ENCODE measurements at regions not wholly inside any gene's neighbourhood (a gene's known extent, or its start where the extent isn't known, plus 50 kb on each side); places are given as distances from the start of the nearest gene placed in this dataset.
"Not testable (repeated sequence)": the region's sequence is repeated elsewhere in the genome, so short reads cannot be mapped to it uniquely, and the experiment has no call there.

DNA sequence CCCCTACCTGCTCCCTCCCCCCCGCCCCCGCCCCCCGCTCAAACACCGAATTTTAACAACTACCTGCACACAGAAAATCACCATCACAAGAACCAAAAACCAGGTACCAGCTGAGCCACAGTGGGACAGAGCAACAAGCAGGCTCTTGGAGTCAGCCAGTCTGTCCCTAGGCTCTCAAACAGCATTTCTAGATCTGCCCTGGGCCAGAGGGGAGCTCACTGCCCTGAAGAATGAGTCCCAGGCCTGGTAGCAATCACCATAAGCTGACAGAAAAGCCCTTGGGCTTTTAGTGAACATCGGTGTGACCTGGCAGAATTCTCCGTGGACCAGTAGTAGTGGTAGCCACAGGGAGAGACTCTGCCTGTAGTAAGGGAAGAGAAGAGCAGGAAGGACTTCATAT, 58.3 kb downstream of the C11orf87 start:
- DNase-seq, result no peak

DNA sequence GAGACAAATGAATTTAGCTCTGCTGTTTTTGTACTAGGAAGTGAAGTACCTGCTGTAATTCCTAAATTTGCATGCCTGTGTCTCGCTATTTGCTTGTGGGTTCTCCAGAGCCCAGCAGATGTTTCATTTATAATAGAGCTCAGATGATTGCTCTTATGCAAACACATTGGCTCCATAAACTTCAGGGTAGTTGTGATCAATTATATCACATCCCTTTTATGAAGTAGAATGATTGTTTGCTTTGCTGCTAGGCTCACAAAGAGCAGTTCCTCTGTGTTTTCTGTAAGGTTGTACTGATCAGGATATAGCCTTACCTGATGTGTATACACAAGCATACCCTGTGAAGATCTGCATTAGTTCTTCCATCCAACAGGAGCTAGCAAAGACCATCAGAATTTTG, 64.1 kb downstream of the C11orf87 start:
- DNase-seq, result peak; percentile 86

DNA sequence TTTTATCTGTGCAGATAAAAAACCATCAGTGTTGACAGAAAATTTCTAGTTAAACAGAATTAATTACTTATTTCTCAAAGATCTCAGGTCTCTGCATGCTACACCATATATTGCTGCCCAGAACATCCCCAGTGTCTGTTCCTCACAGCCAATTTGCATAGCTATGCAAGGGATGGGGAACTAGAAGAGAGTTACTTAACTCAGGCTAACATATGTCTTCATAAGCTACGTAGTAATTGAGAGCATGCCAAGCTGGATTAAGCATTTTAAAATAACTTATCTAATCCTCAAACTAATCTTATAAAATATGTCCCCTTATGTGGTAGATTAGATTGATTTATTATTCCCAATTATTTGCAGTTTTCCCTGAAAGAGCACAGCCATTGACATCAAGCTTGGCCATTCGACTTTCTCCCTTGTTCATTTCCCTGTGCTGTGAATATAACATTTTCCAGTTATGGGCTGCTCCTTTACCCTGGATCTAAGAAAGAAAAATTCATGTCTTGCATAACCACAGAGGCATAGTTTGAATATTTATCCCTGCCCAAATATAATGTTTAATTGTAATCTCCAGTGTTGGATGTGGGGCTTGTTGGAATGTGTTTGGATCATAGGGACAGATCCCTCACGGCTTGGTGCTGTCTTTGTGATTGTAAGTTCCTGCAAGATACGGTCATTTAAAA, 69.1 kb downstream of the C11orf87 start:
- no peak for DNase-seq

DNA sequence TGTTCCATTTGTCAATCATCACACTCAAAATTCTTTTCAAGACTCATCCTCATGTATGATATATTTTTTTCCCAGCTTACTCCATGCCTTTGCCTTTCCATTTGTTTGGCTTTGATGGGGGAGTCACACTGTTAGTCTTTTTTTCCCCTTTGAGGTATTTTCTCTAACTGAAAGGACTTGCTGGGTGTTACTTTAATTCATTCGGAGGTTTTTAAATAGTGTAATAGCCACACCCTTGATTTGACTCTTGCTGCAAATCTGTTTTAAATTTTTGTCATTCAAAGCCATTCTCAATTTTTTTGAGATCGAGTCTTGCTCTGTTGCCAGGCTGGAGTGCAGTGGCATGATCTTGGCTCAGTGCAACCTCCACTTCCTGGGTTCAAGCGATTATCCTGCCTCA, 84.1 kb downstream of the C11orf87 start:
- DNase-seq, result no peak

DNA sequence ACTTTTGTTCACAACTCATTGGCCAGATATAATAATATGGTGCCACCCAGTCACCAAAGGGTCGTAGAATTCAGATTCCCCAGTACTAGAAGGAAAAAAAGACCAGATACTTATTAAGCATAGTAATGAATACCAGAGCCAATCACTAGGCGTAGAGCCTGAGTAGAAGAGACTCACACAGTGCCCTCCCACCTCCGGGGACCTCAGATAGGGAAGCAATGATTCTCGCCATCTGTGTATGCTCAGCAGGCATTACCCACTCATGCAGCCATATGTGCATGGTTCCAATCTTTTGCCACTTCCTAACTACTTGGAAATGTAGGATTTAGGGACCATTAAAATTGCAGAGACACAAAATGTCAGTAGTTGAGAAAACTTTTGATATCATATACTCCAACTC, 85.3 kb downstream of the C11orf87 start:
- DNase-seq, result no peak

DNA sequence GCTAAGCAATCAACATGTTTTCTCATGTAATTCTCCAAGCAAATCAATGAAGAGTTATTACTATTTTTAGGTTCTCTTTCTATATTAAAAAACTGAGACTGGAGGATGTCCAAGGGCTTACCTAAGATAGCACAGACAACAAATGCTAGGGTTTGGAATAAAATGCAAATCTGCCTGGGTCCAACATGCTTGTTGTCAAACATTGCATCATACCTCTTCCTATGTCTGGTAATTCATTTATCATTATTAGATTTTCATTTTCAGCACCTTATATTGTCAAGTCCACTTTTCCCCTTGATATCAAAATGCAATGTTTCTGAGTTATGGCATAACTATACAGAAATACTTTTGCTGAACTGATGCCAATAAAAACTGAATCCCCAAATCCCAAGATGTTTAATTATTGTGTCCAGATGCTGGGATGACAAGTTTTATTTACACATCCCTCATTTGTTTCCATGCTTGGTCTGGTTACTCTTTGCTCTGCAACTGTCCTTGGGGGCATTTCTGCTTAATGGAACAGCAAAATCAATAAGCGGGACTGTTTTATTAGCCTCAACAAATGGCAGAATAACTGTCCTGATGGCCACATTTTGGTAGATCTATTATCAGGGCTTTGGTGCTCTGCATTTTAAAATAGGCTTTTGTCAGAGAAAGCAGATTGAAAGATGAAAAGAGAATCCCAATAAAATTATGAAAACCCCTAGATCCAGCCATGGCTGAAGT, 86.0 kb downstream of the C11orf87 start:
- no peak for DNase-seq

DNA sequence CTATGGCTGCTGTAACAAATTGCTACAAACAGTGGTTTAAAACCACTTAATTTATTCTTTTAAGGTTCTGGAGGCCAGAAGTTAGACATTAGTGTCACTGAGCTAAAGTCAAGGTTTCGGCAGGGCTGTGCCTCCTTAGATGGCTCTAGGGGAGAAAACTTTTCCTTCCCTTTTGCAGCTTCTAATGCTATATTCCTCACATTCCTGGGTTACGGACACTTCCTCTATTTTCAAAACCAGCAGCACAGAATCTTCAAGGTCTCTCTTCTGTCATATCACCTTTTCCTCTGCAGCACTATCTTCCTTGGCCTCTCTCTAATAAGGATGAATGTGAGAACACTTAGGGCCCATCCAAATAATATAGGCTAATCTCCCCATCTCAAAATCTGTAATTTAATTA, 87.0 kb downstream of the C11orf87 start:
- DNase-seq, result no peak

DNA sequence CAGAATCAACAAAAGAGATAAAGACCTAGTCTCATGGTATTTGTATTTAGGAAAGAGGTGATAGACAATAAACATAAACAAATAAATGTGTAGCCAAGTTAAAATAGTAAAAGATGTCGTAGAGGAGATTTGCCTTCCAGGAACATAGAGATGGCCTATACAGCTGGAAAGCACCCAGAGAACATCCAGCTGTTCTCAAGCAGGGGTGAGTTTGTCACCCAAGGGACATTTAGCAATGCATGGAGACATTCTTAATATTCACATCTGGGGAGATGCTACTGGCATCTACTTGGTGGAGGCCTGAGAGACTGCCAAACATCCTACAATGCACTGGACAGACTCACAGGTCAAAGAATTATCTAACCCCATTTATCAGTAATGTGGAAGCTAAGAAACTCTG, 88.3 kb downstream of the C11orf87 start:
- DNase-seq, result no peak

DNA sequence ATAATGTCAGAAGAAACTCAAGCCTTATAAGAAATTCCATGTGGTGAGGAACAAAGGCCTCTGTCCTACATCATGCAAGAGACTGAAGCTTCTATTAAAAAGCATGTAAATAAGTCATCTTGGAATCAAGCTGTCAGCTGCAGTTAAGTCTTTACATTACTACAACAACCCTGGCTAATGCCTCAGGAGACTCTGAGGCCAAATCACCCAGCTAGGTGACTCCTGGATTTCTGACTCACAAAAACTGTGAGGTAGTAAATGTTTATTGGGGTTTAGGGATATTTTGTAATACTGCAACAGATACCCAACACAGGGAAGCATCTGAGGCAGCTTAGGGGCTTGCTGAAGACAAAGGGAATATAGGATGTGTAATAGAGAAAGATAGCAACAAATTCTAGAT, 89.6 kb downstream of the C11orf87 start:
- no peak for DNase-seq

DNA sequence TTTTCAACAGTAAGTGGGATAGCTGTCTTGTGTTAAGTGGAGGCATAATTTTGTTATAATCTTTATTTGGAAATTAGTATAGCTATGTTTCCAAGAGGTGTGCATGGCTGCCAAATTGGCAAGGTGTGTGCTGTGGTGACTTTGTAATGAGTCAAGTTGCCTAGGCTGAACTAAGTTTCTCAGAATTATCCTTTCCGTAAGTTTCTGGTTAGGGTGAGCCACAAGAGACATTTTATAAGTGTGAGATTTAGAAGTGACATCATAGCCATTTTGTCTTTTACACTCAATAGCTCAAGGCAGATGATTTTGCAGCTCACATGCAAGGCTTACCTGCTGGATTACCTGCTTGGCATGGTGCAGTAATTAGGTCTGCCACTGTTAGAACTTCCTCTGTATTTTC, 90.3 kb downstream of the C11orf87 start:
- no peak for DNase-seq

DNA sequence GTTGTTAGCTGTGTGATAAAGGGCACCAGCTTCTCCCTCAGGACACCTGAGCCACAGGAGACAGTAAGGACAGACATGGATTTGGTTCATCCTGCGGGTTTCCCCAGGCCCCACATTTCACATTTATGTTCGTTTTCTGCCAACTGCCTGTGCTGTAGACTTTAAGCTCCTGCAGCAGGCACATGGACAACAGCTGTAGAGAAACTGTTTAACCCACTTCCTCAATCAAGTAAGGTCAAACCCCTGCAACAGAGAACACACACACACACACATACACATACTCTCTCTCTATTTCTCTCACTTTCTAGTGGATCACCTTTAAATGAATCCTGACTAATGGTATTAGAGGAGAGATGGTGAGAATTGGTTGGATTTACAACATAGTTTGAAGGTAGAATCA, 90.7 kb downstream of the C11orf87 start:
- DNase-seq, result no peak

DNA sequence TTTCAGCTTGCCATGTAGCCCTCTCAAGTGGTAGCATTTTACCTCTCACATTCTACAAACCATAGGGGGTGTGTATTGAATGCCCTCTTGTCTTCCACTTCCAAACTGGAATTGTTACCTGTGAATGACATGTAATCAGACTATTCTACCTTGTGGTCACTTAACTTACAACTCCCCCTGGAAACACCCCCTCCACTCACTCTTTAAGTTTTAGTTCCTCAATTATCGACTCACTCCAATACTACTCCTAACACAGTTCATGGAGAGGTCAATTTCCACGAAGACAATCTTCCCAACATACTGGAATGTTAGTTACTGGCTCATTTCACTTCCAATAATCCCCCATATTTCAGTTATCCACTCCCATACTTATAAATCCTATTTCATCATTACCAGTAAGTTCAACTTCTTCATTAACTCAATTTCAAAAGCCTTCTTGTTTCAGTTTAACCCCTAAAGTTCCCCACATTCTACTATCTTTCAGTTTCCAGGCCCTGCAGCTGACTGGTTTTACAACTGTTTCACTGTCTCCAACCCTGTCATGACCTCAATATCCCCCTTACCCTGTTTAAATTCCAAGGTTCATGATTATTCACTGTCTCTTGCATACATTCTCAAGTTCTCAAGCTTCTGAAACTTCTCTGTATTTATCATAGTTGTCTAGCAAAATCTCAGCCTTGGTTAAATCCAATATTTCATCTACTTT, 92.5 kb downstream of the C11orf87 start:
- no peak for DNase-seq

DNA sequence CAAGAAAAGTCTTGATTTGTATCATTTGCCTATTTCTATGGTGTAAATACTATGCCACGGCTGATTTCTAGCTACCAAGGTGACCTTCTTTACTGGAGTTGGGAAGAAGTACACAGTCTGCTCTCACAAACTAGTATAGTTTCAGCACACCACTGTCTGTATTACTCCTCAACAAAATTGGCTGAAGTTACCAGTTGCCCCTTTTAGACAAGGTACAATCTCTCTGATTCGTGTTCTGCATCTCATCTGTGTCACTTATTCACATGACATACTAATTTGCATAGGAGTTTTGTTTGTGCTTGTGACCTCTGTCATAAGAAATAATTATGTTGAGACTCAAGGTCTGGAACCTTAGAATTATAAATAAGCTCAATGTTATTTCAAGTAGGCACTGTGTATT, 97.3 kb downstream of the C11orf87 start:
- DNase-seq, result no peak

DNA sequence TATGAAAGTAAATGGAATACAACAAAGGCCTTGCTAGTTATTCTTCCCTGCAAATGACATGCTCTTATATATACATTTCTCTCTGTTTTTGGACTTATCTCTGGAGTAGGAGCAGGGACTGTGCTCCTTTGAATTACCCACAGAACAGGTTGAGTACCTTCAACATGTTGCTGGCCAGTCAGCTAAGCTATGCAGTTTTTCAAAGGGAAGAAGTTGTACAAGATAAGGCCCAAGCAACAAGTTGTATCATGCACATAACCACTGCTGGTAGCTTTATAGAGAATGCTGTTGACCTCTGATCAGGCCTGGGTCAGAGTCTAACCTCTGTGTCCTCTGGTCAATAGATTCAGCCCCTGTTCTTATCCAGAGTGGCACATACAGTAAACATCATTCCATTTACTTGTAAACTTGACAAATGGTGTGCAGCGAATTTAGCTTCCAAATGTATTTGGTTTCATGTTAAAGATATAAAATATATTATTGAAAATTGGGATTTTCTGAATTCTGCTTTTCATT, 99.6 kb downstream of the C11orf87 start:
- no peak for DNase-seq

DNA sequence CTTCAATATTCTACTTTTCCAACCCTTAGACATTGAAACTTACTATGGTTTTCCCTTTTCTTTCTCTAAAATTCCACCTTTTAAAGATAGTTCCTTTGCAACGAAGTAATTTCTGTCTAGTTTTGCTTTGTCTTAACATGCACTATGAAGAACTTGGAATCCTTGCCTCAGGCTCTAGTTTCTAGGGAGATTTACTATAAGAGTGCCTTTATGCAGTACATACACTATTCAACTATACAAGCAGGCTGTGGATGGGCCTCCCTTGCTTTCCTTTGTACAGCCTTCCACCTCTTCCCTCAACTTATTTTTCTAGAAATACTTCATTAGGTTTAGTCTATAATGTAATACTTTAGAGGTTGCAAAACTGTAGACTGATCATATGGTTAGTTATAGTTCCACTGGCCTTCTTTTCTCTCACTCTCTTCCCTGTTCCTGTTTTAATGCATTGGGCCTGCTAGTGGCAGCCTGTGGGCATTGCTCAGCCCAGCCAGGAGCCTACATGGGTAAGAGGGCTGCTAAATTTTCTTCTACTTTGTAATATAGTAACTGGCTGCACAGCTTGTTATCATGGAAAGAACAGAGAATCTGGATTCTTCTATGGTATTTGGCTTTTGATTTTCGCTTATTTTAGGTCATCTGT, 100.2 kb downstream of the C11orf87 start:
- DNase-seq, result no peak

DNA sequence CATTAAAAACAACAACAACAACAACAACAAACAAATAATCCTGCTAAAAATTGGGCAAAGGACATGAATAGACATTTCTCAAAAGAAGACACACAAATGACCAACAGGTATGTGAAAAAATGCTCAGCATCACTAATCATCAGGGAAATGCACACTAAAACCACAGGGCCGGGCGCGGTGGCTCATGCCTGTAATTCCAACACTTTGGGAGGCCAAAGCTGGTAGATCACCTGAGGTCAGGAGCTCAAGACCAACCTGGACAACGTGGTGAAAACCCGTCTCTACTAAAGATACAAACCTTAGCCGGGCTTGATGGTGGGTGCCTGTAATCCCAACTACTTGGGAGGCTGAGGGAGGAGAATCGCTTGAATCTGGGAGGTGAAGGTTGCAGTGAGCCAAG, 103.6 kb downstream of the C11orf87 start:
- DNase-seq, result not testable (repeated sequence)

DNA sequence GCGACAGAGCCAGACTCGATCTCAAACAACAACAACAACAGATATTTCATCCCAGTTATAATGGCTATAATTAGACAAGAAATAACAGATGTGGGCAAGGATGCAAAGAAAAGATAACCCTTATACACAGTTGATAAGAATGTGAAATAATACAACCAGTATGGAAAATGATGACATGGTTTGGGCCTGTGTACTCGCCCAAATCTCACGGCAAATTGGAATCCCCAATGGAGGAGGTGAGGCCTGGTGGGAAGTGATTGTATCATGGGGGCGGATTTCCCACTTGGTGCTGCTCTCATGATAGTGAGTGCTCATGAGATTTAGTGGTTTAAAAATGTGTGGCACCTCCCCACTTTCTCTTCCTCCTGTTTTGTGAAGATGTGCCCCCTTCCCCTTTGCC, 104.1 kb downstream of the C11orf87 start:
- no peak for DNase-seq

DNA sequence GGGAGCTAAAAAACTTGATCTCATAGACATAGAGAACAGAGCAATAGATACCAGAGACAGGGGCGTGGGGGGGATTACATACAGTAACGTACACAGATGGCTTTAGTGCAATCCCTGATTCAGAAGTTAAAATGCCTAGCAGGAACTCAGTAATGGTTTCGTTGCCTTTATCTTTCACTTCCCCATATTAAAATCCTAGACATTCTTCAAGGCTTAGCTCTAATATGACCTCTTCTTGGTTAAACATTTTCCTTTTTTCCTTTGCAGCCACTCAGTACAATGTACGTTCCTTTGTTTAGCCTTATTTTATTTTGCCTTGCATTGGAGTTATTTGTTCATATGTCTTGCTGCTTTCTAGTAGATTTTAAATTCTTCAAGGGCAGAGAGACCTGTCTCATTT, 104.9 kb downstream of the C11orf87 start:
- DNase-seq, result no peak

DNA sequence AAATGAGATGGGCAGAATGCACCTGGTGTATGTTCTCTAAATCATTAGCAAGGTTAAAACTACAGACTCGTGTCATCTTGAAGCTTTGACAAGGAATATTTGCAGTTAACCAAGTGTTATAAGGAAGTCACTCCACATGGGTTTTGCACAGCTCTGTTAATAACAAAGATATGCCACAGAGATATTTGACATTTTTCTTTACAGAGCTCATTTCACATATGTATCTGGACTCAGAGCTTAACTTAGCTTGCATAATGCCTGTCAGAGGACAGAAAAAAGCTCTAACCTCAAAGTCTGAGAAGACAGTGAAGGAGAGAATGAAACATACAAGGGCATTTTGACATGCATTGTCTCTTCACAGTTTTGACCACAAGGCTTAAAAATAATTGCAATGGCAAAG, 105.5 kb downstream of the C11orf87 start:
- DNase-seq, result no peak

DNA sequence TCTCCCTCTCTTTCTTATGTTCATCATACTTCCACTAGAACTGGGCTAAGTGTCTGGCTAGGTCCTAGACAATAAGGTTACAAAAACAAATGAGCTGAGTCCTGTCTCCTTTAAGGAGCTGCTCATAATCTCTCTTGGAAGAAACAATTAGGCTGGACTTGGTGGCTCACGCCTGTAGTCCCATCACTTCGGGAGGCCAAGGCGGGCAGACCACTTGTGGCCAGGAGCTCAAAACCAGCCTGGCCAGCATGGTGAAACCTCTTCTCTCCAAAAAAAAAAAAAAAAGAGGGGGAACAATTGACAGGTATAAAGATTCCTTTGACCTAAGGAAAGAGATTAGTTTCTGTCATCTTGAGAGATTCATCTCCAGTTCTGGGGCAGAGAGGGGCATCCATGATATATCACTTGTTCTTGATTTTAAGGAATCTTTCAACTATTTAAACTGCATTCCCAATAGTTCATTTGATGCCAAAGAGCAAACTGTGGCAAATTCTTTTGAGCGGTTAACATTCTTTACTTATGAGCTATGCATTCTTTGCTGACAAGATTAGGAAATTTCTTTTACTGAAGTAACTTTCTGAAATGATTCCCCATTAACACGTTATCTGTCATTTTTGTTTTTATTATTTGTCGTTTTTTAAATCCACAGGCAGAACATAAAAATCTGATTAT, 125.5 kb downstream of the C11orf87 start:
- no peak for DNase-seq

DNA sequence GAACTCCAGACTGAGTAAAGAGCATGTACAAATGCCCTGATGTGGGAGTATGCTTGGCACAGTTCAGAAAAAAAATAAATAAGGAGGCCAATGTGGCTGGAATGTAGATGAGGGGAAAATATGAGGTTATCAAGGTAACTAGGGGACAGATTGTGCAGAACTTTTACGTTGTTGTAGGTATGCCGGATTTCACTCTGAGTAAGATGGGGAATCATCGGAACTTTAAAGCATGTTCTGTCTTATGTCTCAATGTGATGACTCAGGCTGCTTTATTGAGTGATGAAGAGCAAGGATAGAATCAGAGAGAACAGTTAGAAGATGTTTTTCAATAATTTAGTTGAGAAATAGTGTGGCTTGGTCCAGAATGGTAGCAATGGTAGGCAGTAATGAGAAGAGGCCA, 130.4 kb downstream of the C11orf87 start:
- DNase-seq, result no peak

DNA sequence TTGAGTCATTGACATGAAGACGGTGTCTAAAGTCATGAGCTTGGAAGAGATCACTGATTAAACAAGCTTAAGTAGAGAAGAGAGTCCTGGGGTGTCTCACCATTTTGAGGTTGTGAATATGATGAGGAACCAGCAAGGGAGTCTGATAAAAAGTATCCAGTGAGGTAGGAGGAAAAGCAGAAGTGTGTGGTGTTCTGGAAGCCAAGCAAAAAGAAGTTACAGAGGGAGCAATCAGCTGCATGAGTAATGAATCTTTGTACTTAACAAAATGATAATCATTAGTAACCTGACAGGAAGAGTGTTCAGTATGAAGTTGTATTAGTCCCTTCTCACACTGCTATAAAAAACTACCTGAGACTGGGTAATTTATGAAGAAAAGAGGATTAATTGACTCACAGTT, 131.3 kb downstream of the C11orf87 start:
- DNase-seq, result no peak

DNA sequence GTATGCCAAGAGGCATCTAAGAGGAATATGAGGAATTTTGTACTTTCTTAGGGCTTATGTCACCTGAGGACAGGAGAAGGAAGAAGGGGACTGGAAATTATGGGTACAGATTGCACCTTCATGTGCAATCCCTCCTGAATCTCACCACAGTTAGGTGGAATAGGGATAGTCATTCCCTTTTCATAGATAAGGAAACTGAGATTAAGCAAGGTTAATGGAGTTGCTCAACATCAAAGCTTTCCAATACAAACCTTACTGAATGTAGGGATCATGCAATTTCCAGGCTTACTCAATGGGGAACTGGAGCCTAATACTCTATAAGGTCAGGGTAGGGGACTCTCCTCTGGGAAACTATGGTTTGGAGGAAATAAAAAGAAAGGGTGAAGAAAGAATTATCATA, 133.0 kb downstream of the C11orf87 start:
- DNase-seq, result no peak
